Prostate gland (tissue), 2 donors: ENCODE measurements at regions not wholly inside any gene's neighbourhood (a gene's known extent, or its start where the extent isn't known, plus 50 kb on each side); places are given as distances from the start of the nearest gene placed in this dataset.

Experiments
- DNase-seq: peaks from one replicate; pipeline ENCODE4 v3.0.0-alpha.2; 2019; ENCODE audit warnings: low spot score
- H3K27ac ChIP-seq, 2 donors: fragments of 200-600 bp; sonication (generic); 2 replicates each; pipeline ENCODE4 v1.5.1; 2017 to 2019
- H3K27me3 ChIP-seq: fragments of 200-600 bp; sonication (generic); replicated peaks from 2 replicates; pipeline ENCODE4 v1.5.1; 2019; ENCODE audit not compliant: insufficient read depth
- H3K36me3 ChIP-seq, 2 donors: fragments of 200-600 bp; sonication (generic); 1 replicate in 1 of 2; 2 replicates in 1 of 2; pipeline versions ENCODE4 v1.5.1 to v1.8.1; 2017 to 2019
- H3K4me1 ChIP-seq: fragments of 200-600 bp; sonication (generic); replicated peaks from 2 replicates; pipeline ENCODE4 v1.5.1; 2019
- H3K4me3 ChIP-seq, 2 donors: fragments of 200-600 bp; sonication (generic); 2 replicates each; pipeline ENCODE4 v1.5.1; 2017 to 2019
- H3K9me3 ChIP-seq: fragments of 200-600 bp; sonication (generic); 2 replicates; pipeline ENCODE4 v1.5.1; 2017
- CTCF ChIP-seq, 4 experiments: fragments of 200-600 bp in 2 of 4; fragments of 450-650 bp in 2 of 4; sonication (generic) in 2 of 4; IDR thresholded peaks; 1 replicate in 3 of 4; 2 replicates in 1 of 4; pipeline ENCODE4 v1.5.1; 2016 to 2019; ENCODE audit warnings: antibody characterized with exemption in 4 of 4, mild to moderate bottlenecking in 2 of 4, moderate library complexity in 2 of 4
- POLR2A ChIP-seq: fragments of 450-650 bp; IDR thresholded peaks from one replicate; pipeline ENCODE4 v1.6.1; 2016; ENCODE audit warnings: antibody characterized with exemption, mild to moderate bottlenecking
- POLR2AphosphoS5 ChIP-seq: sonication (generic); formaldehyde crosslinking; IDR thresholded peaks from one replicate; pipeline ENCODE4 v1.6.1; 2017; ENCODE audit warnings: antibody characterized with exemption
- WGBS: methylation state at CpG from one replicate; pipeline ENCODE4 v1.1.5; 2018; 5-methylcytosine and 5-hydroxymethylcytosine counted together
- intact Hi-C: fragments of 100-400 bp; cut with DNase I; formaldehyde crosslinking; loops from one replicate; pipeline ENCODE4 v1.14.2; 2022

GRCh38 chr6:115577270-115577669, 483.4 kb downstream of the FRK start:
- no peaks in the 10 kb centered on the region for H3K4me1 ChIP-seq
- TF ChIP-seq POLR2AphosphoS5 (no peak), POLR2A (no peak), CTCF (IDR thresholded peaks at IDR 0.05) (no peak)
- intact Hi-C loops = no loop called here
- no peak overlapping the region for H3K4me3 ChIP-seq
- WGBS = 91% methylated on average over 2 of the region's 2 CpGs
- no peaks in the 10 kb centered on the region for H3K36me3 ChIP-seq
- no peaks in the 10 kb centered on the region for H3K9me3 ChIP-seq
- DNase-seq = no peak
- no peak overlapping the region for H3K27ac ChIP-seq
- no peaks in the 10 kb centered on the region for H3K27me3 ChIP-seq

GRCh38 chr6:115575285-115575684, 485.4 kb downstream of the FRK start:
- Histone ChIP-seq H3K36me3 (no peaks in the 10 kb centered on the region), H3K4me1 (no peaks in the 10 kb centered on the region), H3K9me3 (no peaks in the 10 kb centered on the region), H3K27ac (no peak overlapping the region), H3K27me3 (no peaks in the 10 kb centered on the region), H3K4me3 (no peak overlapping the region)
- 47% methylated on average over 1 of the region's 1 CpG for WGBS
- TF ChIP-seq CTCF (IDR thresholded peaks at IDR 0.05) = no peak
- no peak for TF ChIP-seq POLR2AphosphoS5
- TF ChIP-seq POLR2A = no peak
- DNase-seq = no peak
- intact Hi-C loops = no loop called here

GRCh38 chr6:115573861-115574260, 486.8 kb downstream of the FRK start:
- H3K27ac ChIP-seq = no peak overlapping the region
- no peaks in the 10 kb centered on the region for H3K36me3 ChIP-seq
- 81% methylated on average over 2 of the region's 2 CpGs for WGBS
- no peak overlapping the region for H3K4me3 ChIP-seq
- DNase-seq = no peak
- no peaks in the 10 kb centered on the region for H3K9me3 ChIP-seq
- H3K27me3 ChIP-seq = no peaks in the 10 kb centered on the region
- intact Hi-C loops = no loop called here
- no peak for TF ChIP-seq CTCF (IDR thresholded peaks at IDR 0.05)
- no peak for TF ChIP-seq POLR2AphosphoS5
- TF ChIP-seq POLR2A = no peak
- H3K4me1 ChIP-seq = no peaks in the 10 kb centered on the region

- H3K27ac ChIP-seq = no peak overlapping the region
- no peak for DNase-seq
- no peak overlapping the region for H3K4me3 ChIP-seq
- TF ChIP-seq POLR2A = no peak
- TF ChIP-seq CTCF (IDR thresholded peaks at IDR 0.05) = no peak
- TF ChIP-seq POLR2AphosphoS5 = no peak
- no peaks in the 10 kb centered on the region for H3K9me3 ChIP-seq
- no peaks in the 10 kb centered on the region for H3K36me3 ChIP-seq
- intact Hi-C loops = no loop called here
- H3K27me3 ChIP-seq = no peaks in the 10 kb centered on the region
- WGBS = 36% methylated on average over 2 of the region's 2 CpGs
- H3K4me1 ChIP-seq = no peaks in the 10 kb centered on the region
Measured at GRCh38 chr6:115570331-115570730, 490.4 kb downstream of the FRK start.

- no peak for DNase-seq
- TF ChIP-seq POLR2AphosphoS5 (no peak), CTCF (IDR thresholded peaks at IDR 0.05) (no peak), POLR2A (no peak)
- no peaks in the 10 kb centered on the region for H3K4me1 ChIP-seq
- H3K27me3 ChIP-seq = no peaks in the 10 kb centered on the region
- no peaks in the 10 kb centered on the region for H3K9me3 ChIP-seq
- no peak overlapping the region for H3K4me3 ChIP-seq
- 87% methylated on average over 4 of the region's 4 CpGs for WGBS
- H3K36me3 ChIP-seq = no peaks in the 10 kb centered on the region
- intact Hi-C loops = no loop called here
- H3K27ac ChIP-seq = no peak overlapping the region
Measured at GRCh38 chr6:115554060-115554459, 506.6 kb downstream of the FRK start.
